GM13976 (cell line): ENCODE measurements at regions not wholly inside any gene's neighbourhood (a gene's known extent, or its start where the extent isn't known, plus 50 kb on each side); places are given as distances from the start of the nearest gene placed in this dataset.

Experiments used
- DNase-seq: peaks from one replicate; pipeline ENCODE4 v3.0.0; 2012; ENCODE audit warnings: low spot score
- in situ Hi-C: fragments of 300-500 bp; cut with MboI; formaldehyde crosslinking; loops from one replicate; pipeline ENCODE4 v1.12.0; 2022; ENCODE audit warnings: low sequenced_read_pairs, mixed read lengths, inconsistent platforms; ENCODE audit not compliant: unreplicated experiment
- TF ChIP-seq, protein P1 (sequence below): IDR thresholded peaks from 2 replicates; pipeline ENCODE4 v1.5.1; 2012; ENCODE audit warnings: borderline replicate concordance, mild to moderate bottlenecking; ENCODE audit not compliant: insufficient read depth; ENCODE audit errors: extremely low read depth, missing control alignments, control extremely low read depth

DNA sequence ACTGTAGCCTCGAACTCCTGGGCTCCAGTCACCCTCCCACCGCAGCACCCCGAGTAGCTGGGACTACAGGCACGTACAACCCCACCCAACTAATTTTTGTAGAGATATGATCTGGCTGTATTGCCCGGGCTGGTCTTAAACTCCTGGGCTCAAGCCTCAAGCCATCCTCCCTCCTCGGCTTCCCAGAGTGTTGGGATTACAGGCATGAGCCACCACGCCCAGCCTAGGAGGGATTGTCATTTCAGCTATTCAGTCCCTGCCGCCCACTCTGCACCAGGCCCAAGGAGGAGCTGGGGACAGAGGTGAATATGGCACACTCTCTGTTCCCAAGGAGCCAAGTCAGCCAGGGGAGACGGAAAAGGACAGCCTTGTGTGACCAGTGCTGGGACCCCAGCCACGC, 256.2 kb downstream of the PARN start:
- in situ Hi-C loops: no loop called here
- TF ChIP-seq, protein P1, sequence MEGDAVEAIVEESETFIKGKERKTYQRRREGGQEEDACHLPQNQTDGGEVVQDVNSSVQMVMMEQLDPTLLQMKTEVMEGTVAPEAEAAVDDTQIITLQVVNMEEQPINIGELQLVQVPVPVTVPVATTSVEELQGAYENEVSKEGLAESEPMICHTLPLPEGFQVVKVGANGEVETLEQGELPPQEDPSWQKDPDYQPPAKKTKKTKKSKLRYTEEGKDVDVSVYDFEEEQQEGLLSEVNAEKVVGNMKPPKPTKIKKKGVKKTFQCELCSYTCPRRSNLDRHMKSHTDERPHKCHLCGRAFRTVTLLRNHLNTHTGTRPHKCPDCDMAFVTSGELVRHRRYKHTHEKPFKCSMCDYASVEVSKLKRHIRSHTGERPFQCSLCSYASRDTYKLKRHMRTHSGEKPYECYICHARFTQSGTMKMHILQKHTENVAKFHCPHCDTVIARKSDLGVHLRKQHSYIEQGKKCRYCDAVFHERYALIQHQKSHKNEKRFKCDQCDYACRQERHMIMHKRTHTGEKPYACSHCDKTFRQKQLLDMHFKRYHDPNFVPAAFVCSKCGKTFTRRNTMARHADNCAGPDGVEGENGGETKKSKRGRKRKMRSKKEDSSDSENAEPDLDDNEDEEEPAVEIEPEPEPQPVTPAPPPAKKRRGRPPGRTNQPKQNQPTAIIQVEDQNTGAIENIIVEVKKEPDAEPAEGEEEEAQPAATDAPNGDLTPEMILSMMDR: no peak
- no peak for DNase-seq

DNA sequence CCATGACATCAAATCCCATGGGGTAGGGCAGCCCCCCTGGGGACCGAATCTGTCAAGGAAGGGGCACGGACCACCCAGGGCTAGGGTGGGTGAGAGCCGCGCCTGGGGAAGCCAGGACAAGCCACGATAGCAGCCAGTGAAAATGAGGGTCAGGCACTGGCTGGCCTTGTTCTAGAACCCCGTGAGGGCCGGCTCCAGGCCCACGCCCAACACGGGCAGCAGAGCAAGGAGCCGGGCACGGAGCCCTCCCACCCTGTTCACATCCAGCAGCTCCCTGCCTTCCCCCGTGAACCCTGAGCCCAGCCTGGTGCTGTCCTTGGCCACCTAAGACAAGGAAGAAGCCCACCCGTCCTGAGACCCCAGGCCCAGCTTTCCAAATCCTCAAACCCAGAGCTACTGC, 256.7 kb downstream of the PARN start:
- no peak for DNase-seq
- TF ChIP-seq, protein P1: no peak
- in situ Hi-C loops: no loop called here

DNA sequence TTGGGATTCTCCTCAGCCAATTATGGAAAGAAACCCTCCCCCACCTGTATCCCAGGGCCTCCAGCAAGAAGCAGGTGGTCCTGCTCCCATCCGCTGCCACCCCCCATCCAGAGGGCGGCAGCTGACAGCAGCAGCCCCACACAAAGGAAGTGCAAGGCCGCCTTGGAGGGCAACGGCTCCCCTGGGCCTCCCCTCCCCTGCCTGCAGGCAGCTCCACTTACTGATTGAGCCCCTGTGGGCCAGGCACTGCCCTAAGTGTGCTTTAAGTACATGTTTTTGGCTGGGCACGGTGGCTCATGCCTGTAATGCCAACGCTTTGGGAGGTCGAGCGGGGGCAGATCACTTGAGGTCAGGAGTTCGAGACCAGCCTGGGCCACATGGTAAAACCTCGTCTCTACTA, 257.6 kb downstream of the PARN start:
- in situ Hi-C loops: no loop called here
- DNase-seq: no peak
- TF ChIP-seq, protein P1: no peak

DNA sequence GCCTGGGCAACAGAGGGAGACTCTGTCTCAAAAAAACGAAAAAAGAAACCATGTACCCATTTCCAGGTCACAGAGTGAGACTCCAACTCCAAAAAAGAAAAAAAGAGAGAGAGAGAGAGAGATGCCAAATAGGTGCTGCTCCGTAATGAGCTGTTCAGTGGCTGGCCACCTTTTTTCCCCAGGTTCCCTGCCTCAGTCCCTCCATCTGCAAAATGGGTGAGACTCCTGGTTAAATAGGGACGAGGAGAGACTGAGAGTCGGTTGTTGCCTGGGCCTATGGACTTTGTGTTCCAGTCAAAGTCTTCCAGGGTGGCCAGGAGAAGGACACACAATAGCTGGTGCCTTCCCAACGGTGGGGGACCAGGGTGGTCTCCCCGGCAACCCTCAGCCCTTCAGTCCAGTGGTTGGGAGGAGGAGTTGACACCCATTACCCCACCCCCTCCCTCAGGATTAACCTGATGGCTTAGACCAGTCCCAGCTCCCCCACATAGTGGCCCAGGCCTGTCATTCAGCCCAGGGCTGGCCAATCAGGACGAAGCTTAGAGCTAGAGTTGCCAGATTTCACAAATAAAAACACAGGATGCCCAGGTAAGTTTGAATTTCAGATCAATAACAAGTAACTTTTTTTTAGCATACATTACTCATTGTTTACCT, 258.2 kb downstream of the PARN start:
- TF ChIP-seq, protein P1: no peak
- in situ Hi-C loops: no loop called here
- no peak for DNase-seq

DNA sequence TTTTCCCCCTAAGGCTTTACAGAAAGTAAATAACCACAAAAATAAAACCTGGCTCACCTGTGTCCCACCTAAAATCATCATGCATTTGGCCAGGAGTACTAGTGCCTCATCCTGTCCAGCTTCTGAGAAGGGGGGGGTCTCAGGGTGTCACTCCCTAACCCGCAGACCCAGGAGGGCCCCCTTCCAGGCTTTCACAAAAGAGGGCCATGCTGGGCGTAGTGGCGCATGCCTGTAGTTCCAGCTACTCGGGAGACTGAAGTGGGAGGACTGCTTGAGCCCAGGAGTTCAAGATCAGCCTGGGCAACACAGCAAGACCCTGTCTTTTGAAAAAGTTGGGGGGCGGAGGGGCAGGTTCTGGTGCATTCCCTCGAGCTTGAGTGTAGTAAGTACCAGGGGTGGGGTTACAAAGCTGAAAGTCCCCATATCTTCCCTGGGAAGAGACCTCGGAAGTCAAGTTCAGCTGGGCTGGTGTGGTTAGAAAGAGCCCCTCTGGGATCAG, 259.3 kb downstream of the PARN start:
- in situ Hi-C loops: no loop called here
- TF ChIP-seq, protein P1: no peak
- no peak for DNase-seq

DNA sequence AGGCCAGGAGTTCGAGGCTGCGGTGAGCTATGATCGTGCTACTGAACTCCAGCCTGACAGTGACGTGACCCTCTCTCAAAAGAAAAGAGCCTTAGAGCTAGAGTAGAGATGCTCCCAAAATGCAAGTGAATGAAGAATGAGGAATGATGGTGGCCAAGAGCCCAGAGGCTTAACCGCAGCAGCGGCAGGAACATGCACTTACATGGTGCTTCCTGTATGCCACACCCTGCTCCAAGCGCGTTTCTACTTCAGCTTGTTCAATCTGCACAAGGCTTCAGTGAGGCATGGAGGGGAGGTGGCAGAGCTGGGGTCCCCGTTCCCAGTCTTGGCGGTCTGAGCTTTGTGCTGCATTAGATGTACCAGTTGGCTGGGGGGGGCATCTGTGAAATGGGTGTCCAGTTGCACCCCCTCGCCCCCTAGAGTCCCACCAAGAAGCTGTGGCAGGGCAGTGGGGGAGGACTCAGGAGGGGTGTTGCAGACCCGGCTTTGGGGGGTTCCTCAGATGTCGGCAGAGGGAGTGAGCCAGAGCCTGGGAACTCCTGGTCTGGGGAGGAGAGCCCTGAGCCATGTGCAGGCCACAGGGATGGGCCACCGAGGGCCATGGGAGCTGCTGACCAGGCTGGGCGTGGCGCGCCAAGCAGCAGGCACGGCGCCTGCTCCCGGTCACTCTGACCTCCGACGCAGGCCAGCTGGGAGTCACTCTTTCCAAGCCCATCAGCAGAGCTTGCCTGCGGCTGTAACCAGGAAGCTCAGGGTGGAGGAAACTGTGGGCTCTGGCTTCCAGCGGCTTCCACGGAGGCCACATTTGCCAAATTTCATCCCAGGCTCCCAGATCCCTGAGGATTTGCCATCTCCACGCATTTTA, 260.1 kb downstream of the PARN start:
- TF ChIP-seq, protein P1: no peak
- no peak for DNase-seq
- in situ Hi-C loops: no loop called here
